ENCODE measurements at regions not wholly inside any gene's neighbourhood (a gene's known extent, or its start where the extent isn't known, plus 50 kb on each side); places are given as distances from the start of the nearest gene placed in this dataset.

DNA sequence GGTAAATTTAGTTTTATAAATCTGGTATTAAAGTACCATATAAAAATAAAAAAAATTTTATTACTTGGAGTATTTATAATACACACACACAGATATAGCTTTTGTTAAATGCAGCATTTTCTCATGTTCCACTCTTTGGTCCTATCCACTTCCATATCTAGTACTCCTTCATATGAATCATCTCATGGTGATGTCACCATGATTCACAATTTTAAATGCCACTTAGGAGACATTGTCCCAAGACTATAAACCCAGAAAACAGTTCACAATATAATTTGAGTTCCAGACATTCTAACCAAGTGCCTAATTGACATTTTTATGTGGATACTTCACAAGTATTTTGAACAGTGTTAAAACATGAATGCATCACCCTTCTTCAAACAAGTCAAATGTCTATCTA lies 1398.3 kb downstream of the DSC3 start:
- no TSS peak for BruUV-seq (replicated peaks)
- Mint-ChIP-seq H3K27ac (ENCODE audit: unreplicated experiment) (no peak overlapping the region), H3K4me1 (ENCODE audit: low read depth, unreplicated experiment) (no peaks in the 10 kb centered on the region), H3K9me3 (ENCODE audit: unreplicated experiment) (no peaks in the 10 kb centered on the region), H3K27me3 (ENCODE audit: insufficient read depth, unreplicated experiment) (no peaks in the 10 kb centered on the region), H3K4me3 (ENCODE audit: unreplicated experiment) (no peak overlapping the region), H3K36me3 (ENCODE audit: insufficient read depth, unreplicated experiment) (no peaks in the 10 kb centered on the region)
- no peaks in the 10 kb centered on the region for H3K9me3 ChIP-seq
- POLR2A ChIA-PET = no interaction called here
- CTCF ChIA-PET = no interaction called here
- no peak overlapping the region for H3K4me3 ChIP-seq (ENCODE audit: low read depth, low read length)
- no peak for DNase-seq
- no peaks in the 10 kb centered on the region for H3K27me3 ChIP-seq (replicated peaks; ENCODE audit: control insufficient read depth, insufficient read depth, low read length)
- TF ChIP-seq CTCF (IDR thresholded peaks at IDR 0.05; ENCODE audit: insufficient read depth in 1 of 2, low read depth in 1 of 2, low read length in 1 of 2, severe bottlenecking in 1 of 2, unreplicated experiment in 1 of 2) = no peak
- no peaks in the 10 kb centered on the region for H3K4me1 ChIP-seq
- H3K36me3 ChIP-seq (ENCODE audit: control insufficient read depth, insufficient read depth, low read length) = no peaks in the 10 kb centered on the region
- intact Hi-C loops (cut with micrococcal nuclease; ENCODE audit: unreplicated experiment) = no loop called here

DNA sequence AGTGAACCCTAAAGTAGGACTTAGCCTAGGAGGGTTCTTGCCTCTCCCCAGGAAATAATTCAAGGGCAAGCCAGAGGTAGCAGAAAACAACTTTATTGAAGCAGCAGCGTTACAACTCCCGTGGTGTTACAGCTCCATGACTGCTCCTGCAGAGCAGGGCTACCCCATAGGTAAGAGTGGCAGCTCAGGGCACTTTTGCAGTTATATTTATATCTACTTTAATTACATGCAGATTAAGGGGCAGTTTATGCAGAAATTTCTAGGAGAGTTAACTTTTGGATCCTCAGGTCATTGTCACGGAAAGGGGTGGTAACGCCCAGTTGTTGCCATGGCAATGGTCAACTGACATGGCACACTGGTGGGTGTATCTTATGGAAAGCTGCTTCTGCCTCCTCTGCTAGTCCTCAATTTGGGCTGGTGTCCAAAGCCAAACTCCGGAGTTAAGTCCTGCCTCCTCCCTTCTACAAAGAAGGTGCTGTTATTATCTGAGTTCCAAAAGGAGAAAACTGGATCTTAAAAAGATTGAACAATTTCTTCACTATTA lies 1413.0 kb downstream of the DSC3 start:
- H3K27me3 Mint-ChIP-seq (ENCODE audit: insufficient read depth, unreplicated experiment) = no peaks in the 10 kb centered on the region
- Histone ChIP-seq H3K4me1 (no peaks in the 10 kb centered on the region), H3K27me3 (replicated peaks; ENCODE audit: control insufficient read depth, insufficient read depth, low read length) (no peaks in the 10 kb centered on the region), H3K36me3 (ENCODE audit: control insufficient read depth, insufficient read depth, low read length) (no peaks in the 10 kb centered on the region), H3K4me3 (ENCODE audit: low read depth, low read length) (no peak overlapping the region), H3K9me3 (no peaks in the 10 kb centered on the region)
- DNase-seq = no peak
- POLR2A ChIA-PET = no interaction called here
- no peaks in the 10 kb centered on the region for H3K36me3 Mint-ChIP-seq (ENCODE audit: insufficient read depth, unreplicated experiment)
- H3K27ac Mint-ChIP-seq (ENCODE audit: unreplicated experiment) = no peak overlapping the region
- CTCF ChIA-PET = no interaction called here
- no TSS peak for BruUV-seq (replicated peaks)
- intact Hi-C loops (cut with micrococcal nuclease; ENCODE audit: unreplicated experiment) = no loop called here
- no peak for TF ChIP-seq CTCF (IDR thresholded peaks at IDR 0.05; ENCODE audit: insufficient read depth in 1 of 2, low read depth in 1 of 2, low read length in 1 of 2, severe bottlenecking in 1 of 2, unreplicated experiment in 1 of 2)
- no peak overlapping the region for H3K4me3 Mint-ChIP-seq (ENCODE audit: unreplicated experiment)
- no peaks in the 10 kb centered on the region for H3K4me1 Mint-ChIP-seq (ENCODE audit: low read depth, unreplicated experiment)
- H3K9me3 Mint-ChIP-seq (ENCODE audit: unreplicated experiment) = no peaks in the 10 kb centered on the region

DNA sequence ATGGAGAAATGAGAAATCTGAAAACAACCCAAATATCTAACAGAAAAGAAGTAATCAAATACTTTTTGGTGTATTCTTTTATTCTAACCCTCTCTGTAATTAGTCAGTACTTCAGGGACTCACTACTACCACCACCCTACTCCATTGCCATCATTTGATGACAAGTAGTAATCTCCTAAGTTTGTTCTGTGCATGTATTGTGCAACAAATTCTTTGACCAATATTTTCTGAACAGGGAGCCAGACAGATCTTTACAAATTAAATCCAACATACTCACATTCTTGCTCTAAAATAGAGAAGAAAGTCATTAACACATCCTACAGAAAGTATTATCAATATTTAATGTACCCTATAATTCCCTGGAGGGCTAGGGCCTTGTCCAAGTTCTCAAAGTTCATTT lies 1416.4 kb downstream of the DSC3 start:
- Histone ChIP-seq H3K36me3 (ENCODE audit: control insufficient read depth, insufficient read depth, low read length) (no peaks in the 10 kb centered on the region), H3K27me3 (replicated peaks; ENCODE audit: control insufficient read depth, insufficient read depth, low read length) (no peaks in the 10 kb centered on the region), H3K4me1 (no peaks in the 10 kb centered on the region), H3K4me3 (ENCODE audit: low read depth, low read length) (no peak overlapping the region), H3K9me3 (no peaks in the 10 kb centered on the region)
- BruUV-seq (replicated peaks) = no TSS peak
- no peak overlapping the region for H3K27ac Mint-ChIP-seq (ENCODE audit: unreplicated experiment)
- H3K9me3 Mint-ChIP-seq (ENCODE audit: unreplicated experiment) = no peaks in the 10 kb centered on the region
- TF ChIP-seq CTCF (IDR thresholded peaks at IDR 0.05; ENCODE audit: insufficient read depth in 1 of 2, low read depth in 1 of 2, low read length in 1 of 2, severe bottlenecking in 1 of 2, unreplicated experiment in 1 of 2) = no peak
- no peaks in the 10 kb centered on the region for H3K36me3 Mint-ChIP-seq (ENCODE audit: insufficient read depth, unreplicated experiment)
- no peak overlapping the region for H3K4me3 Mint-ChIP-seq (ENCODE audit: unreplicated experiment)
- no peak for DNase-seq
- no peaks in the 10 kb centered on the region for H3K27me3 Mint-ChIP-seq (ENCODE audit: insufficient read depth, unreplicated experiment)
- ChIA-PET CTCF (no interaction called here), POLR2A (no interaction called here)
- intact Hi-C loops (cut with micrococcal nuclease; ENCODE audit: unreplicated experiment) = no loop called here
- H3K4me1 Mint-ChIP-seq (ENCODE audit: low read depth, unreplicated experiment) = no peaks in the 10 kb centered on the region
